NT2/D1 (cell line): ENCODE measurements at regions not wholly inside any gene's neighbourhood (a gene's known extent, or its start where the extent isn't known, plus 50 kb on each side); places are given as distances from the start of the nearest gene placed in this dataset.

Source experiments
- YY1 ChIP-seq: IDR thresholded peaks from 2 replicates; pipeline ENCODE4 v1.6.1; 2011; ENCODE audit not compliant: insufficient read length, insufficient read depth
- ZNF274 ChIP-seq: IDR thresholded peaks from 2 replicates; pipeline ENCODE4 v1.6.1; 2011; ENCODE audit warnings: mild to moderate bottlenecking, low read depth, low read length

- TF ChIP-seq ZNF274 = no peak
- TF ChIP-seq YY1 = no peak
These were observed 60.5 kb upstream of the SPEF2 start for GRCh38 chr5:35557199-35557598.
